ENCODE measurements at regions not wholly inside any gene's neighbourhood (a gene's known extent, or its start where the extent isn't known, plus 50 kb on each side); places are given as distances from the start of the nearest gene placed in this dataset.
A peak's percentile ranks its signal among the peaks of the same experiment; 100 is the strongest.

DNA sequence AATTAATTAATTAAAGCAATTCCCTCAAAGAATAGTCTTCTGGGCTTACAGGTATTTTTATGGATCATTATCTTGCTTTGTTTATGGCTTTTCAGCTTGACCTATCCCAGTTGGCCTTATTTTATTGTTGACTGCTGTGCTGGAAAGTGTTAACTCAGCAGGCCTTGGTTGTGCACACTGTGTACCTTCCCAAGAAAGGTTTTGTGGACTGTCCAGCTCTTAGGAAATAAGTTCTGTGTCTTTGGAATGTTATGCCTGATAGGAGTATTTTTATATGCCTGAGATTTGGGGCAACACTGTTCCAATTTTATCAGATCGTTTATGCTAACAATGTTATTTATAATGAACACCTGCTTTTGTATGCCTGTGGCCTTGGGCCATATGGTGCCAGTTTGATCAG, 671.9 kb upstream of the ZNF804A start:
- Histone ChIP-seq H4K20me1 (ENCODE audit: insufficient read depth) (no peaks in the 10 kb centered on the region), H3K4me2 (no peak overlapping the region), H2AFZ (ENCODE audit: low read depth) (no peak overlapping the region), H3K27me3 (ENCODE audit: insufficient read depth) (no peaks in the 10 kb centered on the region), H3K9me2 (no peaks in the 10 kb centered on the region), H3K4me1 (ENCODE audit: control insufficient read depth in 1 of 2, insufficient read depth in 2 of 2, low read depth in 1 of 2, low read length in 1 of 2) (peaks cover 0 to 8% of the 10 kb centered on the region in 2 experiments; a peak in 1 of 4 replicates), H3K4me3 (ENCODE audit: low read depth in 2 of 2, low read length in 1 of 2) (no peak overlapping the region), H3K9me3 (no peaks in the 10 kb centered on the region), H3K9ac (no peak overlapping the region), H3K27ac (ENCODE audit: low read depth in 2 of 2, low read length in 1 of 2) (no peak overlapping the region), H3F3A (replicated peaks; ENCODE audit: insufficient read depth) (no peaks in the 10 kb centered on the region), H3K36me3 (replicated peaks in 1 of 2; ENCODE audit: control insufficient read depth in 1 of 2, insufficient read depth in 2 of 2, low read length in 1 of 2) (no peaks in the 10 kb centered on the region), H3K79me2 (ENCODE audit: insufficient read depth) (no peaks in the 10 kb centered on the region)
- 25% methylated on average over 1 of the region's 1 CpG for WGBS (ENCODE audit: low lambda C conversion rate)
- DNase-seq: no peak
- 0 out of 2 replicates have a peak, but pooled peaks have one; percentile 28 for TF ChIP-seq GATA2 (CRISPR knock-in tag; IDR thresholded peaks at IDR 0.05)
- TF ChIP-seq, protein P1, sequence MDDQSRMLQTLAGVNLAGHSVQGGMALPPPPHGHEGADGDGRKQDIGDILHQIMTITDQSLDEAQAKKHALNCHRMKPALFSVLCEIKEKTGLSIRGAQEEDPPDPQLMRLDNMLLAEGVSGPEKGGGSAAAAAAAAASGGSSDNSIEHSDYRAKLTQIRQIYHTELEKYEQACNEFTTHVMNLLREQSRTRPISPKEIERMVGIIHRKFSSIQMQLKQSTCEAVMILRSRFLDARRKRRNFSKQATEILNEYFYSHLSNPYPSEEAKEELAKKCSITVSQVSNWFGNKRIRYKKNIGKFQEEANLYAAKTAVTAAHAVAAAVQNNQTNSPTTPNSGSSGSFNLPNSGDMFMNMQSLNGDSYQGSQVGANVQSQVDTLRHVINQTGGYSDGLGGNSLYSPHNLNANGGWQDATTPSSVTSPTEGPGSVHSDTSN (IDR thresholded peaks at IDR 0.05): no peak
- ChIA-PET POLR2A (no interaction called here), CTCF (no interaction called here)

DNA sequence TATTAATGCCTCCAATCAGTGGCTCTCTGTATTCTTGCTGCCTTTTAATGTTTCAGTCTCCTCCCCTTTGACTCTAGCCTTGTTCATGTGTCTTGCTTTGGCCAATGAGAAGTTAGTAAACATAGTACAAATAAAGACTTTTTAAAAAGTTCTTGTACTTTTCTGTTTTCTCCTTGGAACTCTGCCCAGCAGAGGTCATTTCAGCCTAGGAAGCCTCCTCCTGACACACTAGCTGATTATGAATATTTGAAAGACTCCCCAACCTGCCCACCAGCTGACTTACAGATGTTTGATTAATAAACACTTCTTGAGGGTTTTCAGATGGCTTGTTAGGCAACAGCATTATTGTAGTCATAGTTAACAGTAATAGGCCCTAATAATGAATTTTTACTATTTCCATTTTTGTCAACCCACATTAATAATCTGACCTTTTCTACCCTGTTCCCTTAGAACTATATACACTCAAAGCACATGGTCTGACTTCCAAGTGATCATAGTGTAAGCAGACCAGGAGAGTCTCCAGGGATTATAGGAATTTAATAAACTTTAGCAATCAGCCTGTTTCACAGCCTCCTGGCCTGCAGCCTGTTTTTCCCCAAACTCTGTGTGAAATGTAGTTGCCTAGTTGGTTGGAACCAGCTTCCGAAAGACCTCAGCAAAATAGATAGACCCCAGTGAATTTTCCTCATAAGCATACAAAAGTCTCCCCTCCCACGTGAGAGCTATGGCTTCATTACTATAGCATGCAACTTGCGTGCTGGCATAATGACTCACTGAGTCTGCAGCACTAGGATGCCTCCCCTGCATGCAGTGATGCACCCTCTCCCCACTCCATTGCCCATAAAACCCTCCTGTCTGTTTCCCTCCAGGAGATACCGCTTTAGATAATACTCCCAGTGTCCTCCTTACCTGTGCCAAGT, 670.7 kb upstream of the ZNF804A start:
- H3K79me2 ChIP-seq (ENCODE audit: insufficient read depth): no peaks in the 10 kb centered on the region
- WGBS (ENCODE audit: low lambda C conversion rate): 47% methylated on average over 4 of the region's 4 CpGs
- H3K9ac ChIP-seq: no peak overlapping the region
- no peaks in the 10 kb centered on the region for H3K9me2 ChIP-seq
- no peak overlapping the region for H2AFZ ChIP-seq (ENCODE audit: low read depth)
- POLR2A ChIA-PET: no interaction called here
- H3K4me1 ChIP-seq (ENCODE audit: control insufficient read depth in 1 of 2, insufficient read depth in 2 of 2, low read depth in 1 of 2, low read length in 1 of 2): peaks cover 0 to 8% of the 10 kb centered on the region in 2 experiments; a peak in 1 of 4 replicates
- no peaks in the 10 kb centered on the region for H3K36me3 ChIP-seq (replicated peaks in 1 of 2; ENCODE audit: control insufficient read depth in 1 of 2, insufficient read depth in 2 of 2, low read length in 1 of 2)
- H3K27ac ChIP-seq (ENCODE audit: low read depth in 2 of 2, low read length in 1 of 2): no peak overlapping the region
- H3K27me3 ChIP-seq (ENCODE audit: insufficient read depth): no peaks in the 10 kb centered on the region
- H3K4me2 ChIP-seq: no peak overlapping the region
- no peaks in the 10 kb centered on the region for H3K9me3 ChIP-seq
- H4K20me1 ChIP-seq (ENCODE audit: insufficient read depth): no peaks in the 10 kb centered on the region
- H3K4me3 ChIP-seq (ENCODE audit: low read depth in 2 of 2, low read length in 1 of 2): no peak overlapping the region
- CTCF ChIA-PET: no interaction called here
- no peak for TF ChIP-seq RXRA (IDR thresholded peaks at IDR 0.05; ENCODE audit: borderline replicate concordance, low read depth)
- no peak for TF ChIP-seq GATA2 (CRISPR knock-in tag; IDR thresholded peaks at IDR 0.05)
- no peak for TF ChIP-seq POLR2AphosphoS5 (IDR thresholded peaks at IDR 0.05; ENCODE audit: low read depth, low read length)
- TF ChIP-seq, protein P2, sequence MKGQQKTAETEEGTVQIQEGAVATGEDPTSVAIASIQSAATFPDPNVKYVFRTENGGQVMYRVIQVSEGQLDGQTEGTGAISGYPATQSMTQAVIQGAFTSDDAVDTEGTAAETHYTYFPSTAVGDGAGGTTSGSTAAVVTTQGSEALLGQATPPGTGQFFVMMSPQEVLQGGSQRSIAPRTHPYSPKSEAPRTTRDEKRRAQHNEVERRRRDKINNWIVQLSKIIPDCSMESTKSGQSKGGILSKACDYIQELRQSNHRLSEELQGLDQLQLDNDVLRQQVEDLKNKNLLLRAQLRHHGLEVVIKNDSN (IDR thresholded peaks at IDR 0.05; ENCODE audit: borderline replicate concordance, low read depth): no peak
- no peak for TF ChIP-seq RFX5 (IDR thresholded peaks at IDR 0.05; ENCODE audit: low read length)
- TF ChIP-seq, protein P3, sequence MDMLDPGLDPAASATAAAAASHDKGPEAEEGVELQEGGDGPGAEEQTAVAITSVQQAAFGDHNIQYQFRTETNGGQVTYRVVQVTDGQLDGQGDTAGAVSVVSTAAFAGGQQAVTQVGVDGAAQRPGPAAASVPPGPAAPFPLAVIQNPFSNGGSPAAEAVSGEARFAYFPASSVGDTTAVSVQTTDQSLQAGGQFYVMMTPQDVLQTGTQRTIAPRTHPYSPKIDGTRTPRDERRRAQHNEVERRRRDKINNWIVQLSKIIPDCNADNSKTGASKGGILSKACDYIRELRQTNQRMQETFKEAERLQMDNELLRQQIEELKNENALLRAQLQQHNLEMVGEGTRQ (IDR thresholded peaks at IDR 0.05; ENCODE audit: borderline replicate concordance, low read depth, low read length): no peak
- no peak for DNase-seq
- H3F3A ChIP-seq (replicated peaks; ENCODE audit: insufficient read depth): no peaks in the 10 kb centered on the region

Measured in SK-N-SH (cell line).